K562 (cell line): ENCODE measurements at regions not wholly inside any gene's neighbourhood (a gene's known extent, or its start where the extent isn't known, plus 50 kb on each side); places are given as distances from the start of the nearest gene placed in this dataset.

Experiments used
- ATAC-seq: fragments of 200-7000 bp; cut with Tn5 transposase; 3 replicates; pipeline ENCODE4 v1.9.1; 2020; ENCODE audit warnings: moderate library complexity
- BruUV-seq: library from RNA; stranded (reverse); fragments of 400-500 nt; replicated peaks from 2 replicates; lab custom pipeline; 2021; lab: Mats Ljungman, UMichigan
- CTCF ChIA-PET: fragments of 300-600 bp; formaldehyde crosslinking; extraction: SDS; loops from one replicate; lab custom pipeline; 2021; ENCODE audit warnings: low intra/inter-chr PET ratio; lab: Yijun Ruan, JAX
- POLR2A ChIA-PET: fragments of 300-600, 350-650 bp; sonication (Branson Sonifier 250); formaldehyde crosslinking; extraction: SDS; loops from one replicate; lab custom pipeline; 2021; ENCODE audit warnings: antibody characterized with exemption, inconsistent platforms; lab: Yijun Ruan, JAX
- DNase-seq, 4 experiments: peaks; one replicate each; pipeline versions ENCODE4 v3.0.0 to v3.0.0-alpha.2; 2011 to 2018; ENCODE audit warnings: low spot score in 3 of 4, mixed read lengths in 3 of 4; ENCODE audit errors: extremely low read depth in 1 of 4
- FAIRE-seq: peaks from 2 replicates; lab custom pipeline; 2011; peaks lifted over from hg19 to GRCh38; lab: Jason Lieb, UNC
- H2AFZ ChIP-seq: 2 replicates; pipeline ENCODE4 v1.6.0; 2011; ENCODE audit warnings: low read depth, low read length, control low read depth, inconsistent platforms
- H3K27ac ChIP-seq: fragments of 200-600 bp; 3 replicates; pipeline ENCODE4 v1.8.0; 2011; ENCODE audit warnings: low read depth, mild to moderate bottlenecking, control low read depth, inconsistent platforms, low read length, moderate library complexity, mixed read lengths; ENCODE audit errors: extremely low read depth
- H3K27me3 ChIP-seq, 2 experiments: fragments of 300-600 bp in 1 of 2; 2 replicates in 1 of 2; 3 replicates in 1 of 2; pipeline versions ENCODE4 v1.6.0 to v1.8.0; 2011; ENCODE audit warnings: inconsistent platforms in 2 of 2, low read length in 2 of 2, mild to moderate bottlenecking in 1 of 2, mixed read lengths in 1 of 2, moderate library complexity in 1 of 2; ENCODE audit not compliant: control insufficient read depth in 2 of 2, insufficient read depth in 2 of 2
- H3K36me3 ChIP-seq: fragments of 300-600 bp; 3 replicates; pipeline ENCODE4 v1.8.0; 2011; ENCODE audit warnings: mild to moderate bottlenecking, low read length, inconsistent platforms; ENCODE audit not compliant: control insufficient read depth, insufficient read depth
- H3K4me1 ChIP-seq, 2 experiments: fragments of 200-600 bp in 1 of 2; replicated peaks in 1 of 2; 2 replicates in 1 of 2; 3 replicates in 1 of 2; pipeline versions ENCODE4 v1.5.1 to v1.8.0; 2011; ENCODE audit warnings: inconsistent platforms in 2 of 2, low read length in 2 of 2, mild to moderate bottlenecking in 1 of 2, mixed read lengths in 1 of 2, moderate library complexity in 1 of 2; ENCODE audit not compliant: control insufficient read depth in 2 of 2, insufficient read depth in 2 of 2
- H3K4me2 ChIP-seq: 2 replicates; pipeline ENCODE4 v1.6.1; 2011; ENCODE audit warnings: low read length, control low read depth, inconsistent platforms, mixed read lengths; ENCODE audit not compliant: insufficient read depth
- H3K4me3 ChIP-seq: fragments of 200-600 bp; sonication (generic), shearing (Covaris generic); 2 replicates; pipeline ENCODE4 v1.5.1; 2016; ENCODE audit warnings: control low read depth, inconsistent platforms
- H3K79me2 ChIP-seq: fragments of 200-600 bp; 3 replicates; pipeline ENCODE4 v1.8.0; 2011; ENCODE audit warnings: low read length, inconsistent platforms; ENCODE audit not compliant: control insufficient read depth, insufficient read depth
- H3K9ac ChIP-seq, 2 experiments: 2 replicates each; pipeline versions ENCODE4 v1.6.0 to v1.6.1; 2011; ENCODE audit warnings: low read depth in 2 of 2, low read length in 2 of 2, control low read depth in 1 of 2, inconsistent platforms in 1 of 2, mild to moderate bottlenecking in 1 of 2, mixed read lengths in 1 of 2; ENCODE audit not compliant: insufficient read depth in 1 of 2
- H3K9me1 ChIP-seq: one replicate; pipeline ENCODE4 v1.6.0; 2011; ENCODE audit warnings: inconsistent platforms, mild to moderate bottlenecking, low read length, moderate library complexity; ENCODE audit not compliant: control insufficient read depth, insufficient read depth
- H3K9me3 ChIP-seq: replicated peaks from 2 replicates; pipeline ENCODE4 v1.5.1; 2011; ENCODE audit warnings: low read depth, low read length, inconsistent platforms; ENCODE audit not compliant: control insufficient read depth, insufficient read depth
- H4K20me1 ChIP-seq: replicated peaks from 2 replicates; pipeline ENCODE4 v1.6.1; 2011; ENCODE audit warnings: low read length, inconsistent platforms, mixed read lengths; ENCODE audit not compliant: control insufficient read depth, insufficient read depth
- EGR1 ChIP-seq: fragments of 450-650 bp; conservative IDR thresholded peaks from 2 replicates; pipeline ENCODE4 v1.6.1; 2017; ENCODE audit warnings: mild to moderate bottlenecking
- ETV5 ChIP-seq: sonication (generic); formaldehyde crosslinking; IDR thresholded peaks from 2 replicates; pipeline ENCODE4 v1.4.0; 2020; ENCODE audit warnings: low read depth, mild to moderate bottlenecking, missing genetic modification reagents
- HNRNPLL ChIP-seq: fragments of 200-400 bp; formaldehyde crosslinking; IDR thresholded peaks from 2 replicates; pipeline ENCODE4 v1.6.1; 2017; ENCODE audit warnings: low read length, low read depth, mild to moderate bottlenecking; ENCODE audit not compliant: poor library complexity, severe bottlenecking
- MECOM ChIP-seq: fragments of 250-450 bp; sonication (Bioruptor Pico); IDR thresholded peaks from 2 replicates; pipeline ENCODE4 v1.8.0; 2022; ENCODE audit warnings: inconsistent platforms
- POLR2H ChIP-seq: IDR thresholded peaks from 2 replicates; pipeline ENCODE4 v1.6.1; 2016; ENCODE audit warnings: missing genetic modification characterization, low read depth, mild to moderate bottlenecking, control low read depth, missing compliant biosample characterization, moderate library complexity
- RNF219 ChIP-seq: fragments of 250-450 bp; sonication (Bioruptor Pico); IDR thresholded peaks from 2 replicates; pipeline ENCODE4 v1.5.0; 2022; ENCODE audit warnings: mild to moderate bottlenecking
- STAT5B ChIP-seq: fragments of 250-450 bp; sonication (Bioruptor Pico); IDR thresholded peaks from 2 replicates; pipeline ENCODE4 v1.8.0; 2021; ENCODE audit warnings: mild to moderate bottlenecking, inconsistent platforms
- TARDBP ChIP-seq: fragments of 450-650 bp; IDR thresholded peaks from 2 replicates; pipeline ENCODE4 v1.6.1; 2016
- ZMIZ1 ChIP-seq, 2 experiments: fragments of 150-350 bp in 1 of 2; IDR thresholded peaks; 2 replicates each; pipeline ENCODE4 v1.6.1; 2012 to 2016; ENCODE audit warnings: low read depth in 2 of 2, low read length in 2 of 2, mild to moderate bottlenecking in 1 of 2, moderate library complexity in 1 of 2
- ZNF589 ChIP-seq: fragments of 200-800 bp; sonication (Bioruptor generic); IDR thresholded peaks from 2 replicates; pipeline ENCODE4 v1.6.1; 2016; ENCODE audit warnings: low read depth, missing genetic modification characterization, missing compliant biosample characterization
- WGBS: fragments of 100-300 bp; shearing (Covaris generic); methylation state at CpG from one replicate; pipeline ENCODE4 v1.1.6; 2016; ENCODE audit warnings: low coverage, mixed read lengths; ENCODE audit not compliant: insufficient coverage; ENCODE audit errors: missing lambda C conversion rate; 5-methylcytosine and 5-hydroxymethylcytosine counted together
- in situ Hi-C: fragments of 300-500 bp; cut with MboI; formaldehyde crosslinking; loops from 4 replicates; pipeline ENCODE4 v1.15.0; 2018; ENCODE audit warnings: inconsistent platforms, mixed read lengths
- intact Hi-C: fragments of 100-400 bp; cut with micrococcal nuclease; formaldehyde crosslinking; loops from 2 replicates; pipeline ENCODE4 v1.14.2; 2022
- TF ChIP-seq, protein P1 (sequence below): fragments of 450-650 bp; IDR thresholded peaks from 2 replicates; pipeline ENCODE4 v1.6.1; 2018; ENCODE audit warnings: mild to moderate bottlenecking, low read depth; ENCODE audit not compliant: partially characterized antibody
- TF ChIP-seq, protein P2 (sequence below): sonication (generic); IDR thresholded peaks from 2 replicates; pipeline ENCODE4 v1.6.1; 2016
- TF ChIP-seq, protein P3 (sequence below): sonication (generic); formaldehyde crosslinking; IDR thresholded peaks from 2 replicates; pipeline ENCODE4 v1.8.1; 2023; ENCODE audit warnings: mild to moderate bottlenecking, missing genetic modification reagents

GRCh38 chr3:177826253-177826652 is 629.0 kb upstream of the TBL1XR1 start:
- no peak for ATAC-seq
- no TSS peak for BruUV-seq
- intact Hi-C loops = no loop called here
- no peaks in the 10 kb centered on the region for H3K9me3 ChIP-seq
- H3K4me1 ChIP-seq = no peaks in the 10 kb centered on the region
- in situ Hi-C loops = no loop called here
- no peak overlapping the region for H3K4me3 ChIP-seq
- WGBS = 18% methylated on average over 10 of the region's 10 CpGs
- no peaks in the 10 kb centered on the region for H3K36me3 ChIP-seq
- no peak overlapping the region for H3K9ac ChIP-seq
- POLR2A ChIA-PET = interaction anchor here (0.7 kb wide), 1 partner anchor 299 kb away, joined by 3 read pairs; no protein-coding TSS in a partner anchor
- H3K9me1 ChIP-seq = no peaks in the 10 kb centered on the region
- no peak for FAIRE-seq
- H3K27ac ChIP-seq = no peak overlapping the region
- 0 out of 2 replicates have a peak overlapping the region, but pooled peaks have one; percentile 24 for H2AFZ ChIP-seq
- TF ChIP-seq, protein P1, sequence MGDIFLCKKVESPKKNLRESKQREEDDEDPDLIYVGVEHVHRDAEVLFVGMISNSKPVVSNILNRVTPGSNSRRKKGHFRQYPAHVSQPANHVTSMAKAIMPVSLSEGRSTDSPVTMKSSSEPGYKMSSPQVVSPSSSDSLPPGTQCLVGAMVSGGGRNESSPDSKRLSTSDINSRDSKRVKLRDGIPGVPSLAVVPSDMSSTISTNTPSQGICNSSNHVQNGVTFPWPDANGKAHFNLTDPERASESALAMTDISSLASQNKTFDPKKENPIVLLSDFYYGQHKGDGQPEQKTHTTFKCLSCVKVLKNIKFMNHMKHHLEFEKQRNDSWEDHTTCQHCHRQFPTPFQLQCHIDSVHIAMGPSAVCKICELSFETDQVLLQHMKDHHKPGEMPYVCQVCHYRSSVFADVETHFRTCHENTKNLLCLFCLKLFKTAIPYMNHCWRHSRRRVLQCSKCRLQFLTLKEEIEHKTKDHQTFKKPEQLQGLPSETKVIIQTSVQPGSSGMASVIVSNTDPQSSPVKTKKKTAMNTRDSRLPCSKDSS = no peak
- TF ChIP-seq POLR2H (no peak), ETV5 (CRISPR knock-in tag) (no peak), RNF219 (CRISPR knock-in tag) (no peak), MECOM (CRISPR knock-in tag) (no peak), ZNF589 (no peak), HNRNPLL (no peak), EGR1 (no peak), STAT5B (CRISPR knock-in tag) (no peak), TARDBP (no peak), ZMIZ1 (IDR thresholded peaks at IDR 0.05; ENCODE audit: low read depth in 2 of 2, low read length in 2 of 2) (no peak)
- TF ChIP-seq, protein P2, sequence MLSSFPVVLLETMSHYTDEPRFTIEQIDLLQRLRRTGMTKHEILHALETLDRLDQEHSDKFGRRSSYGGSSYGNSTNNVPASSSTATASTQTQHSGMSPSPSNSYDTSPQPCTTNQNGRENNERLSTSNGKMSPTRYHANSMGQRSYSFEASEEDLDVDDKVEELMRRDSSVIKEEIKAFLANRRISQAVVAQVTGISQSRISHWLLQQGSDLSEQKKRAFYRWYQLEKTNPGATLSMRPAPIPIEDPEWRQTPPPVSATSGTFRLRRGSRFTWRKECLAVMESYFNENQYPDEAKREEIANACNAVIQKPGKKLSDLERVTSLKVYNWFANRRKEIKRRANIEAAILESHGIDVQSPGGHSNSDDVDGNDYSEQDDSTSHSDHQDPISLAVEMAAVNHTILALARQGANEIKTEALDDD = no peak
- TF ChIP-seq, protein P3, sequence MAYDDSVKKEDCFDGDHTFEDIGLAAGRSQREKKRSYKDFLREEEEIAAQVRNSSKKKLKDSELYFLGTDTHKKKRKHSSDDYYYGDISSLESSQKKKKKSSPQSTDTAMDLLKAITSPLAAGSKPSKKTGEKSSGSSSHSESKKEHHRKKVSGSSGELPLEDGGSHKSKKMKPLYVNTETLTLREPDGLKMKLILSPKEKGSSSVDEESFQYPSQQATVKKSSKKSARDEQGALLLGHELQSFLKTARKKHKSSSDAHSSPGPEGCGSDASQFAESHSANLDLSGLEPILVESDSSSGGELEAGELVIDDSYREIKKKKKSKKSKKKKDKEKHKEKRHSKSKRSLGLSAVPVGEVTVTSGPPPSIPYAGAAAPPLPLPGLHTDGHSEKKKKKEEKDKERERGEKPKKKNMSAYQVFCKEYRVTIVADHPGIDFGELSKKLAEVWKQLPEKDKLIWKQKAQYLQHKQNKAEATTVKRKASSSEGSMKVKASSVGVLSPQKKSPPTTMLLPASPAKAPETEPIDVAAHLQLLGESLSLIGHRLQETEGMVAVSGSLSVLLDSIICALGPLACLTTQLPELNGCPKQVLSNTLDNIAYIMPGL (CRISPR knock-in tag) = no peak
- no peak for DNase-seq
- CTCF ChIA-PET = no interaction called here
- no peak overlapping the region for H3K4me2 ChIP-seq
- H3K27me3 ChIP-seq = peaks cover 0 to 4% of the 10 kb centered on the region in 2 experiments; a peak in 1 of 5 replicates
- no peaks in the 10 kb centered on the region for H3K79me2 ChIP-seq
- no peaks in the 10 kb centered on the region for H4K20me1 ChIP-seq
